Spleen (tissue), 7 donors: ENCODE measurements at regions not wholly inside any gene's neighbourhood (a gene's known extent, or its start where the extent isn't known, plus 50 kb on each side); places are given as distances from the start of the nearest gene placed in this dataset.

Experiments
- POLR2A ChIP-seq, 3 donors: fragments of 450-650 bp; IDR thresholded peaks; one replicate each; pipeline ENCODE4 v1.5.1; 2017; ENCODE audit warnings: antibody characterized with exemption in 3 of 3, mild to moderate bottlenecking in 1 of 3
- POLR2AphosphoS5 ChIP-seq, 3 donors: sonication (generic); formaldehyde crosslinking; IDR thresholded peaks; one replicate each; pipeline ENCODE4 v1.5.1; 2017; ENCODE audit warnings: antibody characterized with exemption in 3 of 3
- TF ChIP-seq, protein P1 (sequence below), 11 experiments: fragments of 200-600 bp in 7 of 11; fragments of 450-650 bp in 4 of 11; sonication (generic) in 4 of 11; IDR thresholded peaks in 8 of 11; conservative IDR thresholded peaks in 3 of 11; 1 replicate in 7 of 11; 2 replicates in 4 of 11; pipeline versions ENCODE4 v1.4.0 to v1.8.0; 2016 to 2021; ENCODE audit warnings: antibody characterized with exemption in 11 of 11, inconsistent platforms in 4 of 11, mild to moderate bottlenecking in 1 of 11
- donor health status: DM: no; HTN: no; CAD: no; lungs with moderate emphysema.
- donor health status: DM: no; HTN: no; CAD: no.
- donor health status: DM: no; HTN: no; CAD: no.

DNA sequence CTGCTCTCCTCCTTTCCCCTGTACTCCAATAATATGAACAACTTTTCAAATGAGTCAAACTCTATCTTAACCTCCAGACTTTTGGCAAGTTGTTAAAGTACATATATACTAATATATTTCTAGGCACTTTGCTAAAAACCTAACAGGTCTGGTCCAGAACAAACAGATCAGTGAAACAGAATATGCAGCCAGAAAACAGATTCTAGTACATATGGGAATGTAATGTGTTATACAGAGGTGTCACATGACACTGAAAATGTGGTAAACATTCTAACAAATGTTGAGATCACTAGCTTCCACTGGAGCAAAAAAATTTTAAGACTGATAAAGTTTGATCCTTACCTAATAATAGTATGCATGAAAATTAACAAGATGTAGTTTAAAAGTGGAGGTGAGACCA lies 136.9 kb downstream of the OR2K2 start:
- TF ChIP-seq, protein P1, sequence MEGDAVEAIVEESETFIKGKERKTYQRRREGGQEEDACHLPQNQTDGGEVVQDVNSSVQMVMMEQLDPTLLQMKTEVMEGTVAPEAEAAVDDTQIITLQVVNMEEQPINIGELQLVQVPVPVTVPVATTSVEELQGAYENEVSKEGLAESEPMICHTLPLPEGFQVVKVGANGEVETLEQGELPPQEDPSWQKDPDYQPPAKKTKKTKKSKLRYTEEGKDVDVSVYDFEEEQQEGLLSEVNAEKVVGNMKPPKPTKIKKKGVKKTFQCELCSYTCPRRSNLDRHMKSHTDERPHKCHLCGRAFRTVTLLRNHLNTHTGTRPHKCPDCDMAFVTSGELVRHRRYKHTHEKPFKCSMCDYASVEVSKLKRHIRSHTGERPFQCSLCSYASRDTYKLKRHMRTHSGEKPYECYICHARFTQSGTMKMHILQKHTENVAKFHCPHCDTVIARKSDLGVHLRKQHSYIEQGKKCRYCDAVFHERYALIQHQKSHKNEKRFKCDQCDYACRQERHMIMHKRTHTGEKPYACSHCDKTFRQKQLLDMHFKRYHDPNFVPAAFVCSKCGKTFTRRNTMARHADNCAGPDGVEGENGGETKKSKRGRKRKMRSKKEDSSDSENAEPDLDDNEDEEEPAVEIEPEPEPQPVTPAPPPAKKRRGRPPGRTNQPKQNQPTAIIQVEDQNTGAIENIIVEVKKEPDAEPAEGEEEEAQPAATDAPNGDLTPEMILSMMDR (IDR thresholded peaks at IDR 0.05 in 8 of 11, conservative IDR thresholded peaks at IDR 0.05 in 3 of 11), result no peak
- no peak for TF ChIP-seq POLR2AphosphoS5 (IDR thresholded peaks at IDR 0.05)
- TF ChIP-seq POLR2A (IDR thresholded peaks at IDR 0.05), result no peak
